ENCODE measurements at regions not wholly inside any gene's neighbourhood (a gene's known extent, or its start where the extent isn't known, plus 50 kb on each side); places are given as distances from the start of the nearest gene placed in this dataset.

DNA sequence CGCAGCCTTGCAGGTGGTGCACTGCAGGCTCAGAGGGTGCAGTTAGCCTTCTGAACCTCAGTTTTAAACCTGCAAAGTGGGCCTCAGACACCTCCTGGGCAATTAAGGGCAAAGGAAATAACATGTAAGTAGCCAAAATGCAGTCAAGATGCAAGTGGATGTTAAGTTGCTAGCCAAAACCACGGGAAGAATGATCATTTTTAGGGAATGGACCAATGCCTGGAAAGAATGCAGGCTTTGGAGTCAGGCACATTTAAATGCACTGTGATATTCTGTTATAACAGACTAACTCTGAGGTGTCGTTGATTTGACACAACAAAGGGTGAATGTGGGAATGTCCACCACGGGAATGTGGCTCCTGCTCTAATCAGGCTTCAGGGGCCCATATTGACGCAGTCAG lies 57.9 kb upstream of the PTGFRN start:
- DNase-seq: no peak

- DNase-seq: no peak
Measured at GRCh38 chr1:116852367-116852766, 57.3 kb upstream of the PTGFRN start.

DNA sequence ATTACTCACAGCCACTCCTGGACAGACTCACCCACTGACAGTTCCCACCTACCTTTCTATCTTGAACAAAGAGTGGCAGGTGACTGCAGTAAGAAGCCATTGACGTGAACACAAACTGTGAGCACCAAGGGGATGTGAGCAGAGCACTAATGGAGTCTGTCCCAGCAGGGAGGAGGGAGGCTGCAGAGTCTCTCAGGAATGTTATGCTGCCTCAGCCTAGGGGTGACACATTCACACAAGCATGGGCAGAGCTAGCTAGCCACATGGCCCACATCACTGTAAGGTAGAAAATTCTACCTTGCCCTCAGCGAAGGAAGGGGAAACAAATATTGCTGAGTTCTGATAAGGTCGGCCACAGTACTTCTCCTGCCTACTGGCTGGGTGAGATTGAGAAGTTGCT lies 56.8 kb upstream of the PTGFRN start:
- DNase-seq: no peak

DNA sequence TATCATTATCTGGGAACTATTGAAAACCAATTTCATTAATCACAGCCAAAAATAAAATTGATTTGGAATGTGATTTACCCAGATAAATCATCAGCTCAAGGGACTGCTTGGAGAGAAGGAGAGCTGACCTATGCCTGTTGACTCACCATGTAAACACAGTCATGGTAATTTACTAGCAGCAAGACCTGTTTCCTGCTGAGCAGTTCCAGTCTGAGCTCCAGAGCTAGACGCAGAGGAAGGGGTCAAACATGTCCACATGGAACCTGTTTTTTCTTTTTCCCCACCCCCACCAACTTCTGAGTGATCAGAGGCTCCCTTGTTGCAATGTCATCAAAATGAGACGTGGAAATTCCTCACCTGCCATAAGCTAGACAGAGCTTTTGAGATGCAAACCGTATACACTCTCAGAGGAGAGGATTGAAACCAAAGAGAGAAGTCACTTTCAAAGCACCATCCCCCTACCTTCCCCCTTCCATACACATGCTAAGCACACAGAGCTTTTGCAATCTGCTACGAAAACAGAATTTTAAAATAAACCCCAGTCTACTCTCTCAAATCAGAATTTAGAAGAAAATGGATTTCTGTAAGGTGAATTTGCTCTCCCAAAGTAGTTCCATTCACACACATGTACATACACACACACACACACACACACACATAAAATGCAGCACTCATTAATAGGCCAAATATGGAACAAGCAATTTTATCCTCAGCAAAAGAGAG lies 55.9 kb upstream of the PTGFRN start:
- DNase-seq: no peak

DNA sequence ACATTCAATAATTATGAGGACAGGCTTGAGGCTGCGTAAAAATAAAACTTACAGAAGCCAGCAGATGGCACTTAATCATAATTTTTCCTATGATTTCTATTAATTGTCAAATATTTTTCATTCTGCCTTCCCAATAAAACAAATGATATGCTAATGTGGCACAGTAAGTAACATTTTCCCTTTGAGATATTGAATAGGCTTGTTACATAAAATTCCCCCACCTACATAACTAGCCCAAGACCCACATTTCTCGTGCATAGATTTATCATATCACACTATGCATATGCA lies 55.4 kb upstream of the PTGFRN start:
- peak; percentile 10 for DNase-seq

DNA sequence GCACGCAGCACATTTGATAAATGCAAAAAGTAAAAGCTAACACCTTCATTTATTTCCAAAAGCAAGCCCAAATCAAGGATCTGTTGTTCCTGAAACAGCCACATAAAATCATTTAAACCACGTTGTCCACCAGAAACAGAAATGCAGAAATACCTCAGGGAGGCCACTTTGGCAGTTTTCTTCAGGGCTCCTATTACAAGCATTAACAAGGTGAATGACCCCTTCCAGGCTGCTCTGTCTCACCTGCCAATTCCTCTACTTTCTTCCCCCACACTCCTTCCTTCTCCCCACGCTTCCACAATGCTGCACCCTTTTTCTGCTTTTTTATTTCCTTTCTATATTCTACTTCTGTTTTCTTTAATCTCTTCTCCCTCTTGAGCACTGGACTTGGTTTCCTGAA lies 55.0 kb upstream of the PTGFRN start:
- no peak for DNase-seq

DNA sequence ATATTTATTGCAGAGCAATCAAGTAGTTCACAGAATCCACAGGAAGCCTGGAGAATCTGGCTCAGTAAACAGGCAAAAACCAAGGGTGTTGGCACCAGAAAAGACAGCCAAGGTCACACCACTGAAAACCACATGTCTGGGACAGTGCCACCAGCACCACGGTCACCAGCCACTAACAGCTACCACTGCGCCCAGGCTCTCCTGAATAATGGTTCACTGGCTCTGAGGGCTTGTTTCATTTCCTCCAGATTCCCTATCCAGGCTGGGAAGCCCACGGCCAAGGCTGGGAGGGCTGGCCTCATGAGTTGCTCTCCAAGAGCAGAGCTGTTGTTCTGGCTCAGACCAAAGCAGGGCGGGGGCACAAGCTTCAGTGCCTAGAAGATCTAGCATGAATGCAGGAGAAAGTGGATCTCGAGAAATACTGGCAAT lies 54.5 kb upstream of the PTGFRN start:
- no peak for DNase-seq

- DNase-seq: no peak
Measured at GRCh38 chr1:116855773-116856201, 53.9 kb upstream of the PTGFRN start.

- no peak for DNase-seq
Measured at GRCh38 chr1:116856312-116856711, 53.4 kb upstream of the PTGFRN start.

DNA sequence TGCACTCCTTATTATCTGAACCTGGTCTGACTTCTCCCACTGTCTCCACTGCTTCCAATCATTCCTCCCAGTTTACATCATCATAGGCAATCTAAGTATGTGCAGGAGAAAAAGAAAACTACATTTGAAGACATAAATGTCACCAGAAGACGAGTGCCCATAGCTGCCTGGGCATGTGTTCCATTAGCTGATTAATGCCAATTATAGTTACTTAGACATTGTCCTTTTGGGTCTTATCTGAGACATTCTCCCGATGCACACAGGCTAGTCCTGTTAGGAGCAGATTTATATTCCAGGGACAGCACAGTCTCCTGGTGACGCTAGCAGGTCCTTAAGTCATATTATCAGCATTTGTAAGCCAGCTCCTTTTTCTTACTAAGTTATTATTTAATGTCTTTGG lies 52.6 kb upstream of the PTGFRN start:
- DNase-seq: no peak

Data from CD4-positive, alpha-beta T cell treated with Interleukin-21 for 1 hour (primary cell).